ENCODE measurements at regions not wholly inside any gene's neighbourhood (a gene's known extent, or its start where the extent isn't known, plus 50 kb on each side); places are given as distances from the start of the nearest gene placed in this dataset.
"Not testable (repeated sequence)": the region's sequence is repeated elsewhere in the genome, so short reads cannot be mapped to it uniquely, and the experiment has no call there.

- DNase-seq, result no peak
These were observed 197.5 kb upstream of the LRRC3B start for GRCh38 chr3:26425076-26425475.

GRCh38 chr3:26428992-26429391, 193.6 kb upstream of the LRRC3B start:
- DNase-seq, result no peak

GRCh38 chr3:26437678-26438077, 184.9 kb upstream of the LRRC3B start:
- no peak for DNase-seq

- DNase-seq, result no peak
These were observed 184.1 kb upstream of the LRRC3B start for GRCh38 chr3:26438325-26438940.

- no peak for DNase-seq
These were observed 183.3 kb upstream of the LRRC3B start for GRCh38 chr3:26438981-26439884.

GRCh38 chr3:26449996-26450395, 172.6 kb upstream of the LRRC3B start:
- no peak for DNase-seq

GRCh38 chr3:26452363-26452762, 170.2 kb upstream of the LRRC3B start:
- no peak for DNase-seq

GRCh38 chr3:26460985-26461384, 161.6 kb upstream of the LRRC3B start:
- DNase-seq, result no peak

- DNase-seq, result no peak
These were observed 150.2 kb upstream of the LRRC3B start for GRCh38 chr3:26472345-26472744.

GRCh38 chr3:26474706-26475105, 147.9 kb upstream of the LRRC3B start:
- DNase-seq, result no peak

- no peak for DNase-seq
These were observed 142.2 kb upstream of the LRRC3B start for GRCh38 chr3:26480377-26480776.

GRCh38 chr3:26484140-26484539, 138.4 kb upstream of the LRRC3B start:
- no peak for DNase-seq

- DNase-seq, result no peak
These were observed 124.3 kb upstream of the LRRC3B start for GRCh38 chr3:26498271-26498670.

- DNase-seq, result no peak
These were observed 117.2 kb upstream of the LRRC3B start for GRCh38 chr3:26505399-26505798.

- not testable (repeated sequence) for DNase-seq
These were observed 108.0 kb upstream of the LRRC3B start for GRCh38 chr3:26514445-26515029.

GRCh38 chr3:26515351-26515750, 107.2 kb upstream of the LRRC3B start:
- no peak for DNase-seq

- DNase-seq, result no peak
These were observed 101.3 kb upstream of the LRRC3B start for GRCh38 chr3:26521261-26521660.

- DNase-seq, result no peak
These were observed 99.7 kb upstream of the LRRC3B start for GRCh38 chr3:26522919-26523318.

- DNase-seq, result no peak
These were observed 97.6 kb upstream of the LRRC3B start for GRCh38 chr3:26525013-26525412.

- no peak for DNase-seq
These were observed 87.4 kb upstream of the LRRC3B start for GRCh38 chr3:26535151-26535550.

GRCh38 chr3:26536955-26537354, 85.6 kb upstream of the LRRC3B start:
- DNase-seq, result no peak

GRCh38 chr3:26550413-26550812, 72.2 kb upstream of the LRRC3B start:
- DNase-seq, result no peak

GRCh38 chr3:26556637-26557036, 65.9 kb upstream of the LRRC3B start:
- no peak for DNase-seq

- no peak for DNase-seq
These were observed 64.3 kb upstream of the LRRC3B start for GRCh38 chr3:26558257-26558656.
